K562 (cell line): ENCODE measurements at regions not wholly inside any gene's neighbourhood (a gene's known extent, or its start where the extent isn't known, plus 50 kb on each side); places are given as distances from the start of the nearest gene placed in this dataset.

ENCODE experiments used
- C11orf30 ChIP-seq: fragments of 450-650 bp; IDR thresholded peaks from 2 replicates; pipeline ENCODE4 v1.6.1; 2016; ENCODE audit warnings: low read depth, mild to moderate bottlenecking
- CCAR2 ChIP-seq: fragments of 200-400 bp; formaldehyde crosslinking; IDR thresholded peaks from 2 replicates; pipeline ENCODE4 v1.6.1; 2017; ENCODE audit warnings: mild to moderate bottlenecking, low read depth, low read length
- DNMT1 ChIP-seq: fragments of 450-650 bp; IDR thresholded peaks from 2 replicates; pipeline ENCODE4 v1.6.1; 2016; ENCODE audit warnings: antibody characterized with exemption, mild to moderate bottlenecking
- EZH2 ChIP-seq: IDR thresholded peaks from 2 replicates; pipeline ENCODE4 v1.6.1; 2012; ENCODE audit warnings: low read depth, mild to moderate bottlenecking, inconsistent platforms, low read length, borderline replicate concordance
- HNRNPUL1 ChIP-seq: fragments of 200-400 bp; formaldehyde crosslinking; IDR thresholded peaks from 2 replicates; pipeline ENCODE4 v1.6.1; 2017; ENCODE audit warnings: low read length
- JUN ChIP-seq, 2 experiments: sonication (generic) in 1 of 2; formaldehyde crosslinking in 1 of 2; IDR thresholded peaks; 2 replicates each; pipeline versions ENCODE4 v1.6.1 to v1.8.0; 2012 to 2022; ENCODE audit warnings: borderline replicate concordance in 2 of 2, mild to moderate bottlenecking in 2 of 2, improper control_type of control experiment in 1 of 2, low read depth in 1 of 2, low read length in 1 of 2, missing genetic modification reagents in 1 of 2
- LCOR ChIP-seq: sonication (generic); formaldehyde crosslinking; IDR thresholded peaks from 2 replicates; pipeline ENCODE4 v1.8.0; 2022; ENCODE audit warnings: mild to moderate bottlenecking, missing genetic modification reagents
- NR4A1 ChIP-seq, 2 experiments: fragments of 250-450 bp in 1 of 2; fragments of 450-650 bp in 1 of 2; sonication (Bioruptor Pico) in 1 of 2; IDR thresholded peaks; 2 replicates each; pipeline versions ENCODE4 v1.4.0 to v1.6.1; 2016 to 2020; ENCODE audit warnings: mild to moderate bottlenecking in 2 of 2, missing compliant biosample characterization in 1 of 2, missing genetic modification characterization in 1 of 2, moderate library complexity in 1 of 2
- PHF8 ChIP-seq: fragments of 200-600 bp; sonication (generic); IDR thresholded peaks from 2 replicates; pipeline ENCODE4 v1.6.1; 2012; ENCODE audit warnings: mixed run types, mild to moderate bottlenecking, inconsistent platforms, low read length, moderate library complexity, borderline replicate concordance
- RBM25 ChIP-seq: fragments of 200-400 bp; formaldehyde crosslinking; IDR thresholded peaks from 2 replicates; pipeline ENCODE4 v1.6.1; 2018; ENCODE audit warnings: low read length, low read depth, moderate library complexity; ENCODE audit not compliant: severe bottlenecking
- SIN3A ChIP-seq, 2 experiments: fragments of 150-350 bp in 1 of 2; IDR thresholded peaks; 2 replicates each; pipeline ENCODE4 v1.6.1; 2011 to 2016; ENCODE audit warnings: borderline replicate concordance in 2 of 2, low read depth in 2 of 2, low read length in 2 of 2, mild to moderate bottlenecking in 2 of 2, moderate library complexity in 2 of 2; ENCODE audit not compliant: control insufficient read depth in 1 of 2
- SIN3B ChIP-seq: fragments of 450-650 bp; IDR thresholded peaks from 2 replicates; pipeline ENCODE4 v1.6.1; 2017; ENCODE audit warnings: low read depth, mild to moderate bottlenecking, moderate library complexity
- SREBF1 ChIP-seq: fragments of 150-350 bp; IDR thresholded peaks from 2 replicates; pipeline ENCODE4 v1.6.1; 2014; ENCODE audit warnings: antibody characterized with exemption, low read depth, low read length, borderline replicate concordance
- TARDBP ChIP-seq: fragments of 450-650 bp; IDR thresholded peaks from 2 replicates; pipeline ENCODE4 v1.6.1; 2016
- TF ChIP-seq, protein P1 (sequence below): fragments of 250-450 bp; sonication (Bioruptor Pico); IDR thresholded peaks from 2 replicates; pipeline ENCODE4 v1.4.0; 2020; ENCODE audit warnings: mild to moderate bottlenecking, moderate library complexity
- TF ChIP-seq, protein P2 (sequence below): sonication (generic); formaldehyde crosslinking; IDR thresholded peaks from 2 replicates; pipeline ENCODE4 v1.9.0; 2022; ENCODE audit warnings: mild to moderate bottlenecking, missing genetic modification reagents

DNA sequence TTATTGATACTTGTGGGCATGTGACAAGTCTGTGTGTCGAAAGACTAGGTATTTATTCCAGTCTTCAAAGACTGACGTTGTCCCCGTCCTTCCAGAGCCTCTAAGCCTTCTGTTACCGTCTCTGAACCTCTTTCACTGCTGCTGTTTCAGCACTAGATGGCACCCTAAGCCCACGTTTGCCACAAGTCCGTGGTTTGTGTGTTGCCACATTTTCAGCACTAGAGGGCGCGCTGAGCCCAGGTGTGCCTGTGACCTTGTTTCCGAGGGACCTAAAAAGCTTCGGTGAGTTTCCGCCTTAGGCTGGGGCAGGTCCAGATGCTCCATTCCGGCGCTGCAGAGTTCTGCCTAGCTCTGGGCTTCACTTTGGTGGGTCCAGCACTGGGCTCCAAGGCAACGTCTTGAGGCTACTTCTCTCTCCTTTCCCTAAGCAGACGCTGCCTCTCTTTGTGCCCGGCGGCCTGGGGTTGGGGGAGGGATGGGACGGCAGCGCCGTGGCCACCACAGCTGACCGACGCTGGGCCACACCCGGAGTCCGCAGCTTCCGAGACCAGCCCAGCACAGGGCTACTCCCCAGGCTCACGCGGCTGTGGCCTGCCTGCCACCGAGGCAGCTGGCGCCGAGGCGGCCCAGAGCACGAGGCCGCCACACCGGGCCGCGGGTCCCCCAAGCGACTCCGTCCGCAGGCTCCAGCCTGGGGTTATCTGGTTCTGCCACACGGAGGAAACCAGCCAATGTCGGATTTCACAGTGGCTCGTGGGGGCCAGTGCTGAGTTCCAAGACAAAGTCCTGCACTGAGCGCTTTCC, 520.2 kb downstream of the REEP3 start (continued):
- TF ChIP-seq, protein P1, sequence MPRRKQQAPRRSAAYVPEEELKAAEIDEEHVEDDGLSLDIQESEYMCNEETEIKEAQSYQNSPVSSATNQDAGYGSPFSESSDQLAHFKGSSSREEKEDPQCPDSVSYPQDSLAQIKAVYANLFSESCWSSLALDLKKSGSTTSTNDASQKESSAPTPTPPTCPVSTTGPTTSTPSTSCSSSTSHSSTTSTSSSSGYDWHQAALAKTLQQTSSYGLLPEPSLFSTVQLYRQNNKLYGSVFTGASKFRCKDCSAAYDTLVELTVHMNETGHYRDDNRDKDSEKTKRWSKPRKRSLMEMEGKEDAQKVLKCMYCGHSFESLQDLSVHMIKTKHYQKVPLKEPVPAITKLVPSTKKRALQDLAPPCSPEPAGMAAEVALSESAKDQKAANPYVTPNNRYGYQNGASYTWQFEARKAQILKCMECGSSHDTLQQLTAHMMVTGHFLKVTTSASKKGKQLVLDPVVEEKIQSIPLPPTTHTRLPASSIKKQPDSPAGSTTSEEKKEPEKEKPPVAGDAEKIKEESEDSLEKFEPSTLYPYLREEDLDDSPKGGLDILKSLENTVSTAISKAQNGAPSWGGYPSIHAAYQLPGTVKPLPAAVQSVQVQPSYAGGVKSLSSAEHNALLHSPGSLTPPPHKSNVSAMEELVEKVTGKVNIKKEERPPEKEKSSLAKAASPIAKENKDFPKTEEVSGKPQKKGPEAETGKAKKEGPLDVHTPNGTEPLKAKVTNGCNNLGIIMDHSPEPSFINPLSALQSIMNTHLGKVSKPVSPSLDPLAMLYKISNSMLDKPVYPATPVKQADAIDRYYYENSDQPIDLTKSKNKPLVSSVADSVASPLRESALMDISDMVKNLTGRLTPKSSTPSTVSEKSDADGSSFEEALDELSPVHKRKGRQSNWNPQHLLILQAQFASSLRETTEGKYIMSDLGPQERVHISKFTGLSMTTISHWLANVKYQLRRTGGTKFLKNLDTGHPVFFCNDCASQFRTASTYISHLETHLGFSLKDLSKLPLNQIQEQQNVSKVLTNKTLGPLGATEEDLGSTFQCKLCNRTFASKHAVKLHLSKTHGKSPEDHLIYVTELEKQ (CRISPR knock-in tag): no peak
- no peak for TF ChIP-seq SIN3A (IDR thresholded peaks at IDR 0.05; ENCODE audit: borderline replicate concordance in 2 of 2, control insufficient read depth in 1 of 2, low read depth in 2 of 2, low read length in 2 of 2)
- no peak for TF ChIP-seq EZH2
- no peak for TF ChIP-seq TARDBP
- TF ChIP-seq PHF8: no peak
- TF ChIP-seq, protein P2, sequence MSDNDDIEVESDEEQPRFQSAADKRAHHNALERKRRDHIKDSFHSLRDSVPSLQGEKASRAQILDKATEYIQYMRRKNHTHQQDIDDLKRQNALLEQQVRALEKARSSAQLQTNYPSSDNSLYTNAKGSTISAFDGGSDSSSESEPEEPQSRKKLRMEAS: no peak
- TF ChIP-seq LCOR: peak; percentile 56; the same call in 1 of the 2 replicates
- TF ChIP-seq JUN (IDR thresholded peaks at IDR 0.05; ENCODE audit: borderline replicate concordance, low read depth, low read length): peak; percentile 48; the same call in 1 of the 2 replicates
- TF ChIP-seq JUN (CRISPR knock-in tag; IDR thresholded peaks at IDR 0.05; ENCODE audit: borderline replicate concordance): no peak
- peak; percentile 43; the same call in 1 of the 2 replicates for TF ChIP-seq SIN3B
- TF ChIP-seq SREBF1: no peak
- no peak for TF ChIP-seq DNMT1
- no peak for TF ChIP-seq NR4A1 (CRISPR knock-in tag; IDR thresholded peaks at IDR 0.05)
- TF ChIP-seq NR4A1 (tag; IDR thresholded peaks at IDR 0.05): no peak
- TF ChIP-seq HNRNPUL1: no peak
- TF ChIP-seq RBM25: no peak
- TF ChIP-seq CCAR2: no peak
- no peak for TF ChIP-seq C11orf30
